Neural progenitor cell (in vitro differentiated cells): ENCODE measurements at regions not wholly inside any gene's neighbourhood (a gene's known extent, or its start where the extent isn't known, plus 50 kb on each side); places are given as distances from the start of the nearest gene placed in this dataset.

Source experiments
- DNase-seq: peaks from one replicate; pipeline ENCODE4 v3.0.0-alpha.2; 2016; ENCODE audit warnings: low spot score
- H2AFZ ChIP-seq: fragments of 200-600 bp; sonication (generic); replicated peaks from 2 replicates; pipeline ENCODE4 v1.6.1; 2016; ENCODE audit warnings: antibody characterized with exemption
- H3F3A ChIP-seq: fragments of 200-600 bp; sonication (generic); 2 replicates; pipeline ENCODE4 v1.6.1; 2016; ENCODE audit warnings: antibody characterized with exemption, low read depth
- H3K27ac ChIP-seq: fragments of 200-600 bp; sonication (generic); 2 replicates; pipeline ENCODE4 v1.5.1; 2016; ENCODE audit warnings: mild to moderate bottlenecking
- H3K27me3 ChIP-seq: fragments of 200-600 bp; sonication (generic); 2 replicates; pipeline ENCODE4 v1.6.1; 2016; ENCODE audit warnings: mild to moderate bottlenecking, moderate library complexity
- H3K36me3 ChIP-seq: fragments of 200-600 bp; sonication (generic); 2 replicates; pipeline ENCODE4 v1.5.1; 2016
- H3K4me1 ChIP-seq: fragments of 200-600 bp; sonication (generic); 2 replicates; pipeline ENCODE4 v1.6.1; 2016; ENCODE audit warnings: mixed run types
- H3K4me2 ChIP-seq: fragments of 200-600 bp; sonication (generic); 2 replicates; pipeline ENCODE4 v1.6.1; 2016
- H3K4me3 ChIP-seq: fragments of 200-600 bp; sonication (generic); 2 replicates; pipeline ENCODE4 v1.5.1; 2016
- H3K79me2 ChIP-seq: fragments of 200-600 bp; sonication (generic); 2 replicates; pipeline ENCODE4 v1.6.1; 2016; ENCODE audit warnings: low read depth
- H3K9ac ChIP-seq: fragments of 200-600 bp; sonication (generic); 2 replicates; pipeline ENCODE4 v1.6.1; 2016
- H3K9me3 ChIP-seq: fragments of 200-600 bp; sonication (generic); 2 replicates; pipeline ENCODE4 v1.5.1; 2016; ENCODE audit warnings: low read depth
- H4K20me1 ChIP-seq: fragments of 200-600 bp; sonication (generic); 2 replicates; pipeline ENCODE4 v1.6.1; 2016; ENCODE audit warnings: low read depth
- H3K27ac Mint-ChIP-seq: 3 replicates; pipeline ENCODE4 v1.8.0; 2021; ENCODE audit warnings: mixed read lengths
- H3K27me3 Mint-ChIP-seq: 2 replicates; pipeline ENCODE4 v1.8.0; 2022; ENCODE audit warnings: low read depth, mild to moderate bottlenecking, inconsistent platforms, moderate library complexity, mixed read lengths; ENCODE audit not compliant: insufficient read depth
- H3K36me3 Mint-ChIP-seq: 3 replicates; pipeline ENCODE4 v1.8.0; 2021; ENCODE audit warnings: mixed read lengths
- H3K4me1 Mint-ChIP-seq: 3 replicates; pipeline ENCODE4 v1.8.0; 2021; ENCODE audit warnings: mixed read lengths
- H3K4me3 Mint-ChIP-seq: 3 replicates; pipeline ENCODE4 v1.8.0; 2021; ENCODE audit warnings: mild to moderate bottlenecking, moderate library complexity, mixed read lengths
- H3K9me3 Mint-ChIP-seq: 3 replicates; pipeline ENCODE4 v1.8.0; 2020; ENCODE audit warnings: mixed read lengths
- CTCF ChIP-seq: fragments of 200-600 bp; sonication (generic); IDR thresholded peaks from 2 replicates; pipeline ENCODE4 v1.5.1; 2017; ENCODE audit warnings: antibody characterized with exemption, mild to moderate bottlenecking
- EZH2 ChIP-seq: fragments of 200-600 bp; sonication (generic); IDR thresholded peaks from 2 replicates; pipeline ENCODE4 v1.6.1; 2017; ENCODE audit warnings: antibody characterized with exemption, mild to moderate bottlenecking, moderate library complexity
- EZH2phosphoT487 ChIP-seq: fragments of 200-600 bp; sonication (generic); IDR thresholded peaks from 2 replicates; pipeline ENCODE4 v1.6.1; 2017; ENCODE audit warnings: antibody characterized with exemption

GRCh38 chr2:51344886-51345285 is 313.0 kb upstream of the NRXN1 start:
- H3K36me3 Mint-ChIP-seq = no peaks in the 10 kb centered on the region
- Histone ChIP-seq H2AFZ (no peak overlapping the region), H3F3A (no peaks in the 10 kb centered on the region), H3K79me2 (no peaks in the 10 kb centered on the region), H3K4me1 (no peaks in the 10 kb centered on the region), H3K27me3 (no peaks in the 10 kb centered on the region), H3K4me3 (no peak overlapping the region), H3K9me3 (no peaks in the 10 kb centered on the region), H3K4me2 (no peak overlapping the region), H3K9ac (no peak overlapping the region), H4K20me1 (no peaks in the 10 kb centered on the region), H3K27ac (no peak overlapping the region), H3K36me3 (no peaks in the 10 kb centered on the region)
- no peaks in the 10 kb centered on the region for H3K4me1 Mint-ChIP-seq
- no peak overlapping the region for H3K4me3 Mint-ChIP-seq
- H3K27ac Mint-ChIP-seq = no peak overlapping the region
- no peak for TF ChIP-seq EZH2phosphoT487
- TF ChIP-seq EZH2 = no peak
- no peak for TF ChIP-seq CTCF
- no peaks in the 10 kb centered on the region for H3K9me3 Mint-ChIP-seq
- no peaks in the 10 kb centered on the region for H3K27me3 Mint-ChIP-seq
- DNase-seq = no peak

- no peaks in the 10 kb centered on the region for H3K9me3 Mint-ChIP-seq
- Histone ChIP-seq H2AFZ (no peak overlapping the region), H3K27ac (no peak overlapping the region), H3K4me1 (no peaks in the 10 kb centered on the region), H3K27me3 (no peaks in the 10 kb centered on the region), H3K36me3 (no peaks in the 10 kb centered on the region), H3K79me2 (no peaks in the 10 kb centered on the region), H3K4me3 (no peak overlapping the region), H3F3A (no peaks in the 10 kb centered on the region), H3K4me2 (no peak overlapping the region), H4K20me1 (no peaks in the 10 kb centered on the region), H3K9me3 (no peaks in the 10 kb centered on the region), H3K9ac (no peak overlapping the region)
- no peaks in the 10 kb centered on the region for H3K27me3 Mint-ChIP-seq
- no peaks in the 10 kb centered on the region for H3K36me3 Mint-ChIP-seq
- no peak for TF ChIP-seq EZH2
- peak; percentile 64 for TF ChIP-seq CTCF
- no peaks in the 10 kb centered on the region for H3K4me1 Mint-ChIP-seq
- H3K27ac Mint-ChIP-seq = no peak overlapping the region
- DNase-seq = peak; percentile 32
- H3K4me3 Mint-ChIP-seq = no peak overlapping the region
These were observed 303.4 kb upstream of the NRXN1 start for GRCh38 chr2:51335087-51336058.

GRCh38 chr2:51329512-51329911 is 297.6 kb upstream of the NRXN1 start:
- no peak overlapping the region for H3K27ac ChIP-seq
- H3K27me3 ChIP-seq = no peaks in the 10 kb centered on the region
- H4K20me1 ChIP-seq = no peaks in the 10 kb centered on the region
- no peaks in the 10 kb centered on the region for H3K4me1 ChIP-seq
- H3K4me2 ChIP-seq = no peak overlapping the region
- Mint-ChIP-seq H3K27ac (no peak overlapping the region), H3K36me3 (no peaks in the 10 kb centered on the region), H3K9me3 (no peaks in the 10 kb centered on the region), H3K4me3 (no peak overlapping the region), H3K27me3 (no peaks in the 10 kb centered on the region), H3K4me1 (no peaks in the 10 kb centered on the region)
- no peak overlapping the region for H3K9ac ChIP-seq
- H3K36me3 ChIP-seq = no peaks in the 10 kb centered on the region
- H3K79me2 ChIP-seq = no peaks in the 10 kb centered on the region
- no peak overlapping the region for H3K4me3 ChIP-seq
- TF ChIP-seq EZH2phosphoT487 (no peak), EZH2 (no peak), CTCF (no peak)
- no peak for DNase-seq
- H3K9me3 ChIP-seq = no peaks in the 10 kb centered on the region
- H3F3A ChIP-seq = no peaks in the 10 kb centered on the region
- no peak overlapping the region for H2AFZ ChIP-seq
